K562 (cell line): ENCODE measurements at regions not wholly inside any gene's neighbourhood (a gene's known extent, or its start where the extent isn't known, plus 50 kb on each side); places are given as distances from the start of the nearest gene placed in this dataset.
A peak's percentile ranks its signal among the peaks of the same experiment; 100 is the strongest.

Experiments
- ATAC-seq: fragments of 200-7000 bp; cut with Tn5 transposase; 3 replicates; pipeline ENCODE4 v1.9.1; 2020; ENCODE audit warnings: moderate library complexity
- BruUV-seq: library from RNA; stranded (reverse); fragments of 400-500 nt; replicated peaks from 2 replicates; lab custom pipeline; 2021; lab: Mats Ljungman, UMichigan
- CTCF ChIA-PET: fragments of 300-600 bp; formaldehyde crosslinking; extraction: SDS; loops from one replicate; lab custom pipeline; 2021; ENCODE audit warnings: low intra/inter-chr PET ratio; lab: Yijun Ruan, JAX
- POLR2A ChIA-PET: fragments of 300-600, 350-650 bp; sonication (Branson Sonifier 250); formaldehyde crosslinking; extraction: SDS; loops from one replicate; lab custom pipeline; 2021; ENCODE audit warnings: antibody characterized with exemption, inconsistent platforms; lab: Yijun Ruan, JAX
- DNase-seq, 4 experiments: peaks; one replicate each; pipeline versions ENCODE4 v3.0.0 to v3.0.0-alpha.2; 2011 to 2018; ENCODE audit warnings: low spot score in 3 of 4, mixed read lengths in 3 of 4; ENCODE audit errors: extremely low read depth in 1 of 4
- FAIRE-seq: peaks from 2 replicates; lab custom pipeline; 2011; peaks lifted over from hg19 to GRCh38; lab: Jason Lieb, UNC
- H2AFZ ChIP-seq: 2 replicates; pipeline ENCODE4 v1.6.0; 2011; ENCODE audit warnings: low read depth, low read length, control low read depth, inconsistent platforms
- H3K27ac ChIP-seq: fragments of 200-600 bp; 3 replicates; pipeline ENCODE4 v1.8.0; 2011; ENCODE audit warnings: low read depth, mild to moderate bottlenecking, control low read depth, inconsistent platforms, low read length, moderate library complexity, mixed read lengths; ENCODE audit errors: extremely low read depth
- H3K27me3 ChIP-seq, 2 experiments: fragments of 300-600 bp in 1 of 2; 2 replicates in 1 of 2; 3 replicates in 1 of 2; pipeline versions ENCODE4 v1.6.0 to v1.8.0; 2011; ENCODE audit warnings: inconsistent platforms in 2 of 2, low read length in 2 of 2, mild to moderate bottlenecking in 1 of 2, mixed read lengths in 1 of 2, moderate library complexity in 1 of 2; ENCODE audit not compliant: control insufficient read depth in 2 of 2, insufficient read depth in 2 of 2
- H3K36me3 ChIP-seq: fragments of 300-600 bp; 3 replicates; pipeline ENCODE4 v1.8.0; 2011; ENCODE audit warnings: mild to moderate bottlenecking, low read length, inconsistent platforms; ENCODE audit not compliant: control insufficient read depth, insufficient read depth
- H3K4me1 ChIP-seq, 2 experiments: fragments of 200-600 bp in 1 of 2; replicated peaks in 1 of 2; 2 replicates in 1 of 2; 3 replicates in 1 of 2; pipeline versions ENCODE4 v1.5.1 to v1.8.0; 2011; ENCODE audit warnings: inconsistent platforms in 2 of 2, low read length in 2 of 2, mild to moderate bottlenecking in 1 of 2, mixed read lengths in 1 of 2, moderate library complexity in 1 of 2; ENCODE audit not compliant: control insufficient read depth in 2 of 2, insufficient read depth in 2 of 2
- H3K4me2 ChIP-seq: 2 replicates; pipeline ENCODE4 v1.6.1; 2011; ENCODE audit warnings: low read length, control low read depth, inconsistent platforms, mixed read lengths; ENCODE audit not compliant: insufficient read depth
- H3K4me3 ChIP-seq: fragments of 200-600 bp; sonication (generic), shearing (Covaris generic); 2 replicates; pipeline ENCODE4 v1.5.1; 2016; ENCODE audit warnings: control low read depth, inconsistent platforms
- H3K79me2 ChIP-seq: fragments of 200-600 bp; 3 replicates; pipeline ENCODE4 v1.8.0; 2011; ENCODE audit warnings: low read length, inconsistent platforms; ENCODE audit not compliant: control insufficient read depth, insufficient read depth
- H3K9ac ChIP-seq, 2 experiments: 2 replicates each; pipeline versions ENCODE4 v1.6.0 to v1.6.1; 2011; ENCODE audit warnings: low read depth in 2 of 2, low read length in 2 of 2, control low read depth in 1 of 2, inconsistent platforms in 1 of 2, mild to moderate bottlenecking in 1 of 2, mixed read lengths in 1 of 2; ENCODE audit not compliant: insufficient read depth in 1 of 2
- H3K9me1 ChIP-seq: one replicate; pipeline ENCODE4 v1.6.0; 2011; ENCODE audit warnings: inconsistent platforms, mild to moderate bottlenecking, low read length, moderate library complexity; ENCODE audit not compliant: control insufficient read depth, insufficient read depth
- H3K9me3 ChIP-seq: replicated peaks from 2 replicates; pipeline ENCODE4 v1.5.1; 2011; ENCODE audit warnings: low read depth, low read length, inconsistent platforms; ENCODE audit not compliant: control insufficient read depth, insufficient read depth
- H4K20me1 ChIP-seq: replicated peaks from 2 replicates; pipeline ENCODE4 v1.6.1; 2011; ENCODE audit warnings: low read length, inconsistent platforms, mixed read lengths; ENCODE audit not compliant: control insufficient read depth, insufficient read depth
- ATF3 ChIP-seq, 2 experiments: fragments of 450-650 bp in 1 of 2; sonication (generic) in 1 of 2; formaldehyde crosslinking in 1 of 2; IDR thresholded peaks in 1 of 2; conservative IDR thresholded peaks in 1 of 2; 2 replicates each; pipeline versions ENCODE4 v1.6.1 to v1.8.1; 2016 to 2023; ENCODE audit warnings: mild to moderate bottlenecking in 2 of 2, moderate library complexity in 2 of 2, inconsistent platforms in 1 of 2, missing genetic modification reagents in 1 of 2
- EGR1 ChIP-seq: fragments of 450-650 bp; conservative IDR thresholded peaks from 2 replicates; pipeline ENCODE4 v1.6.1; 2017; ENCODE audit warnings: mild to moderate bottlenecking
- FOSL1 ChIP-seq: fragments of 200-800 bp; sonication (Bioruptor generic); conservative IDR thresholded peaks from 2 replicates; pipeline ENCODE4 v1.6.1; 2016; ENCODE audit warnings: missing genetic modification characterization, missing compliant biosample characterization
- JUN ChIP-seq, 2 experiments: sonication (generic) in 1 of 2; formaldehyde crosslinking in 1 of 2; IDR thresholded peaks; 2 replicates each; pipeline versions ENCODE4 v1.6.1 to v1.8.0; 2012 to 2022; ENCODE audit warnings: borderline replicate concordance in 2 of 2, mild to moderate bottlenecking in 2 of 2, improper control_type of control experiment in 1 of 2, low read depth in 1 of 2, low read length in 1 of 2, missing genetic modification reagents in 1 of 2
- JUND ChIP-seq, 2 experiments: IDR thresholded peaks; 2 replicates in 1 of 2; 3 replicates in 1 of 2; pipeline ENCODE4 v1.6.1; 2011; ENCODE audit warnings: borderline replicate concordance in 2 of 2, low read depth in 2 of 2, low read length in 2 of 2, improper control_type of control experiment in 1 of 2, missing biosample characterization in 1 of 2, missing genetic modification characterization in 1 of 2, missing genetic modification reagents in 1 of 2
- POLR2B ChIP-seq: fragments of 450-650 bp; IDR thresholded peaks from 2 replicates; pipeline ENCODE4 v1.6.1; 2018; ENCODE audit warnings: low read depth; ENCODE audit not compliant: partially characterized antibody
- THAP12 ChIP-seq: fragments of 250-450 bp; sonication (Bioruptor Pico); IDR thresholded peaks from 2 replicates; pipeline ENCODE4 v1.9.0; 2021; ENCODE audit warnings: mild to moderate bottlenecking, inconsistent platforms
- WGBS: fragments of 100-300 bp; shearing (Covaris generic); methylation state at CpG from one replicate; pipeline ENCODE4 v1.1.6; 2016; ENCODE audit warnings: low coverage, mixed read lengths; ENCODE audit not compliant: insufficient coverage; ENCODE audit errors: missing lambda C conversion rate; 5-methylcytosine and 5-hydroxymethylcytosine counted together
- in situ Hi-C: fragments of 300-500 bp; cut with MboI; formaldehyde crosslinking; loops from 4 replicates; pipeline ENCODE4 v1.15.0; 2018; ENCODE audit warnings: inconsistent platforms, mixed read lengths
- intact Hi-C: fragments of 100-400 bp; cut with micrococcal nuclease; formaldehyde crosslinking; loops from 2 replicates; pipeline ENCODE4 v1.14.2; 2022

GRCh38 chr22:48188231-48188721 lies 1425.8 kb downstream of the TBC1D22A start:
- no peaks in the 10 kb centered on the region for H3K9me1 ChIP-seq
- no peak overlapping the region for H3K4me3 ChIP-seq
- no peaks in the 10 kb centered on the region for H4K20me1 ChIP-seq
- peak; percentile 73 for TF ChIP-seq EGR1
- TF ChIP-seq FOSL1 (tag): peak; percentile 65
- TF ChIP-seq POLR2B: no peak
- no peak for TF ChIP-seq THAP12 (CRISPR knock-in tag)
- TF ChIP-seq ATF3 (IDR thresholded peaks at IDR 0.05): peak; percentile 49
- TF ChIP-seq ATF3 (CRISPR knock-in tag; conservative IDR thresholded peaks at IDR 0.05): no peak
- 0 out of 2 replicates have a peak, but pooled peaks have one; percentile 53 for TF ChIP-seq JUN (IDR thresholded peaks at IDR 0.05; ENCODE audit: borderline replicate concordance, low read depth, low read length)
- TF ChIP-seq JUN (CRISPR knock-in tag; IDR thresholded peaks at IDR 0.05; ENCODE audit: borderline replicate concordance): no peak
- TF ChIP-seq JUND (IDR thresholded peaks at IDR 0.05; ENCODE audit: borderline replicate concordance, low read depth, low read length): peak; percentile 65; the same call in 1 of the 2 replicates
- TF ChIP-seq JUND (tag; IDR thresholded peaks at IDR 0.05; ENCODE audit: borderline replicate concordance, low read depth, low read length): no peak
- 0% methylated on average over 4 of the region's 7 CpGs for WGBS
- no peak overlapping the region for H3K9ac ChIP-seq
- no peak overlapping the region for H3K27ac ChIP-seq
- in situ Hi-C loops (no loop called here), intact Hi-C loops (no loop called here)
- no peaks in the 10 kb centered on the region for H3K9me3 ChIP-seq
- POLR2A ChIA-PET: interaction anchor here (0.7 kb wide), 1 partner anchor 167 kb away, joined by 3 read pairs; no protein-coding TSS in a partner anchor
- FAIRE-seq: no peak
- CTCF ChIA-PET: no interaction called here
- peak; percentile 19 to 27 (median 22) for DNase-seq
- H3K27me3 ChIP-seq: no peaks in the 10 kb centered on the region
- no peak for ATAC-seq
- H3K36me3 ChIP-seq: no peaks in the 10 kb centered on the region
- no peak overlapping the region for H2AFZ ChIP-seq
- H3K79me2 ChIP-seq: no peaks in the 10 kb centered on the region
- BruUV-seq: no TSS peak
- no peak overlapping the region for H3K4me2 ChIP-seq
- no peaks in the 10 kb centered on the region; a peak in 1 of 5 replicates for H3K4me1 ChIP-seq
